ENCODE measurements at regions not wholly inside any gene's neighbourhood (a gene's known extent, or its start where the extent isn't known, plus 50 kb on each side); places are given as distances from the start of the nearest gene placed in this dataset.

DNA sequence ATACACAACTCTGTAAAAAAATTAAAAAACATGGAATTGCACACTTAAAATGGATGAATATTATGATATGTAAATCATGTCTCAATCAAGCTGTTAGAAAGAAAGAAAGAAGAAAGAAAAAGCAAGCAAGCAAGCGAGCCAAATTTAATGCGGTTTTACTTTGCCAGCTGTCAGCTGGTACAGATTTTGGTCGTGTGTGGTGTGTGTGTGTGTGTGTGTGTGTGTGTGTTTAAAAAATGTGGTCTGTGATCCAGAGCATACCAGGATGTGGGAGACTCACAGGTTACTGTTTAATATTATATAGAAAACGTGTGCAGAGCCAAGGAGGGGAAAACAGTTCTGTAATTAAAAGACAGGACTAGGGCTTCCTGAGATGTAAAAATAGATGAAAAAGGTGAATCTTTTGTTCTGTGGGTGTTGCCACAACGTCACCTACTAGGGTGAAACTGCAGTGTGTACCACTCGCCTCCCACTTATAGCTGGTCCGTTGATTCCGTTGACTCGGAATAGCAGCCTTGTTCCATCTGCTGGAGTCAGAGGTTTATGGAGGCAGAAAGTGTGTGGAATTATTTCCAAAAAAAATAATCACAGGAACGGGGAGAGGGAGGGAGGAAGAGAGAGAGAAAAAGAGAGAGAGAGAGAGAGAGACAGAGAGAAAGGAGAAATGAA is 197.7 kb downstream of the BCAS1 start:
- Histone ChIP-seq H3K36me3 (ENCODE audit: control insufficient read depth, insufficient read depth, low read length) (no peaks in the 10 kb centered on the region), H3K27ac (ENCODE audit: insufficient read depth, low read depth, low read length, poor library complexity, severe bottlenecking) (no peak overlapping the region), H3K4me3 (ENCODE audit: insufficient read depth, low read depth, low read length) (no peak overlapping the region), H3K4me1 (ENCODE audit: control insufficient read depth, insufficient read depth, low read length) (peaks cover 17% of the 10 kb centered on the region), H3K27me3 (ENCODE audit: control insufficient read depth, insufficient read depth, low read length, poor library complexity, severe bottlenecking) (no peaks in the 10 kb centered on the region), H3K9me3 (ENCODE audit: control insufficient read depth, low read length) (no peaks in the 10 kb centered on the region)
- WGBS, 2 experiments = 69 to 71% methylated on average over 10 of the region's 10 CpGs

GRCh38 chr20:53872081-53872541 is 198.3 kb downstream of the BCAS1 start:
- H3K27ac ChIP-seq (ENCODE audit: insufficient read depth, low read depth, low read length, poor library complexity, severe bottlenecking) = no peak overlapping the region
- 45% methylated on average over 2 of the region's 2 CpGs for WGBS, 2 experiments
- H3K36me3 ChIP-seq (ENCODE audit: control insufficient read depth, insufficient read depth, low read length) = no peaks in the 10 kb centered on the region
- peaks cover 23% of the 10 kb centered on the region for H3K4me1 ChIP-seq (ENCODE audit: control insufficient read depth, insufficient read depth, low read length)
- no peak overlapping the region for H3K4me3 ChIP-seq (ENCODE audit: insufficient read depth, low read depth, low read length)
- no peaks in the 10 kb centered on the region for H3K27me3 ChIP-seq (ENCODE audit: control insufficient read depth, insufficient read depth, low read length, poor library complexity, severe bottlenecking)
- no peaks in the 10 kb centered on the region for H3K9me3 ChIP-seq (ENCODE audit: control insufficient read depth, low read length)

DNA sequence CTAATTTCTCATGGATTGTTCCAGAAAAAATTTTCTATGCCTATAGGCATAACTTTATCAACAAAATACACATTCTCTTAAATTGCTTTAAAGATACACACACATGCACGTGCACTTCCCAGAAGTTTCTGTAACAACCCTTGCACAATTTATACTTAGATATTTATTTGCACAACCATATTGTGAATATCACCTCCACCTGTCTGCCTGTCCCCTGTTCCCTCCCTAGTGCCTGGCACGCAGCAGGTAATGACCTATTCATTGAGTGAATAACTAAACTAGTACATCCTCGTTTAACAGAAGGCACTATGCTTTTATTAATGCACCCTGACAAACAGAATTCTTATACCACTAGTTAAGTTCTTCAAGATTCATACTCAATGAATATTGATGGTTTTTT is 198.9 kb downstream of the BCAS1 start:
- 86 to 89% methylated on average over 3 of the region's 3 CpGs for WGBS, 2 experiments
- Histone ChIP-seq H3K27me3 (ENCODE audit: control insufficient read depth, insufficient read depth, low read length, poor library complexity, severe bottlenecking) (no peaks in the 10 kb centered on the region), H3K27ac (ENCODE audit: insufficient read depth, low read depth, low read length, poor library complexity, severe bottlenecking) (no peak overlapping the region)

GRCh38 chr20:53870426-53871315 is 199.7 kb downstream of the BCAS1 start:
- Histone ChIP-seq H3K4me1 (ENCODE audit: control insufficient read depth, insufficient read depth, low read length) (peaks cover 37% of the 10 kb centered on the region), H3K9me3 (ENCODE audit: control insufficient read depth, low read length) (no peaks in the 10 kb centered on the region), H3K36me3 (ENCODE audit: control insufficient read depth, insufficient read depth, low read length) (no peaks in the 10 kb centered on the region), H3K27me3 (ENCODE audit: control insufficient read depth, insufficient read depth, low read length, poor library complexity, severe bottlenecking) (no peaks in the 10 kb centered on the region), H3K27ac (ENCODE audit: insufficient read depth, low read depth, low read length, poor library complexity, severe bottlenecking) (no peak overlapping the region), H3K4me3 (ENCODE audit: insufficient read depth, low read depth, low read length) (no peak overlapping the region)
- WGBS, 2 experiments = 78 to 79% methylated on average over 8 of the region's 9 CpGs

More for the DNA sequence above, 198.9 kb downstream of the BCAS1 start:
- Histone ChIP-seq H3K4me3 (ENCODE audit: insufficient read depth, low read depth, low read length) (no peak overlapping the region), H3K9me3 (ENCODE audit: control insufficient read depth, low read length) (no peaks in the 10 kb centered on the region), H3K4me1 (ENCODE audit: control insufficient read depth, insufficient read depth, low read length) (peaks cover 28% of the 10 kb centered on the region), H3K36me3 (ENCODE audit: control insufficient read depth, insufficient read depth, low read length) (no peaks in the 10 kb centered on the region)

DNA sequence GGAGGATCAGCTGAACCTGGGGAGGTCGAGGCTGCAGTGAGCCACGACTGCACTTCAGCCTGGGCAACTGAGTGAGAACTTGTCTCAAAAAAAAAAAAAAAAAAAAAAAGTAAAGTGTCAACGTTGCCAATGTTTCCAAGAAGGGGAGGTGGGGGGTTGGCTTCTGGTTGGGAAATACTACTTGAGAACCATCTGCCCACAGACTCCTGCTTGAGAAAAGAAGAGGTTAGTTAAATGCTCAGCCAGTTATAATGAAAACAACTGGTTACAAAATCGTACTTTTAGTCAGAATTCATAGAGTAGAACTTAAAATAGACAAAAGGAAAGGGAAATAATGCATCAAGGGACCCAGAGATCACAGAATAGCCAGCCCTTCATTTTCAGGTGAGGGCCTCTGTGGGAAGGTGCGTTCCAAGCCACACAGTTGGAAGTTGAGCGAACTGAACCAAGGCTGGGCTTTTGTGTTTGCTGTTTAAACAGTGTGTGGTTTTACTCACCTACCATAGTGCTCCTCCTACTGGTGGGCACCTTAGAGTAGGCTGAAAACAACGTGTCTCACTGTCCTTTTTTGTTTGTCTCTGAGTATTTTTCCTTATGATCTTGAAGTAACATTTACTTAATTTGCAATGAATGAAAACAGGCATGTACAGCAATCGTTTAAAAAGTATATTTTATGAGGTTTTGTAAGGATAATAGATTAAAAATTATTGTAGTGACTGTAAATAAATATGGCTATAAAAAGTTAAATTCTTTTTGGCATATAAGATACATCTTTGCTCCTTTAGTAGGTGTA is 200.7 kb downstream of the BCAS1 start:
- 40 to 41% methylated on average over 7 to 8 of the region's 8 CpGs for WGBS, 2 experiments
- Histone ChIP-seq H3K4me3 (ENCODE audit: insufficient read depth, low read depth, low read length) (no peak overlapping the region), H3K9me3 (ENCODE audit: control insufficient read depth, low read length) (no peaks in the 10 kb centered on the region), H3K27me3 (ENCODE audit: control insufficient read depth, insufficient read depth, low read length, poor library complexity, severe bottlenecking) (no peaks in the 10 kb centered on the region), H3K27ac (ENCODE audit: insufficient read depth, low read depth, low read length, poor library complexity, severe bottlenecking) (peak overlapping the region; percentile 44), H3K4me1 (ENCODE audit: control insufficient read depth, insufficient read depth, low read length) (peaks cover 47% of the 10 kb centered on the region), H3K36me3 (ENCODE audit: control insufficient read depth, insufficient read depth, low read length) (no peaks in the 10 kb centered on the region)

GRCh38 chr20:53867741-53868351 is 202.5 kb downstream of the BCAS1 start:
- Histone ChIP-seq H3K36me3 (ENCODE audit: control insufficient read depth, insufficient read depth, low read length) (no peaks in the 10 kb centered on the region), H3K4me1 (ENCODE audit: control insufficient read depth, insufficient read depth, low read length) (peaks cover 41% of the 10 kb centered on the region), H3K4me3 (ENCODE audit: insufficient read depth, low read depth, low read length) (no peak overlapping the region), H3K9me3 (ENCODE audit: control insufficient read depth, low read length) (no peaks in the 10 kb centered on the region), H3K27ac (ENCODE audit: insufficient read depth, low read depth, low read length, poor library complexity, severe bottlenecking) (peak overlapping the region; percentile 78), H3K27me3 (ENCODE audit: control insufficient read depth, insufficient read depth, low read length, poor library complexity, severe bottlenecking) (no peaks in the 10 kb centered on the region)
- 41 to 43% methylated on average over 6 of the region's 6 CpGs for WGBS, 2 experiments

DNA sequence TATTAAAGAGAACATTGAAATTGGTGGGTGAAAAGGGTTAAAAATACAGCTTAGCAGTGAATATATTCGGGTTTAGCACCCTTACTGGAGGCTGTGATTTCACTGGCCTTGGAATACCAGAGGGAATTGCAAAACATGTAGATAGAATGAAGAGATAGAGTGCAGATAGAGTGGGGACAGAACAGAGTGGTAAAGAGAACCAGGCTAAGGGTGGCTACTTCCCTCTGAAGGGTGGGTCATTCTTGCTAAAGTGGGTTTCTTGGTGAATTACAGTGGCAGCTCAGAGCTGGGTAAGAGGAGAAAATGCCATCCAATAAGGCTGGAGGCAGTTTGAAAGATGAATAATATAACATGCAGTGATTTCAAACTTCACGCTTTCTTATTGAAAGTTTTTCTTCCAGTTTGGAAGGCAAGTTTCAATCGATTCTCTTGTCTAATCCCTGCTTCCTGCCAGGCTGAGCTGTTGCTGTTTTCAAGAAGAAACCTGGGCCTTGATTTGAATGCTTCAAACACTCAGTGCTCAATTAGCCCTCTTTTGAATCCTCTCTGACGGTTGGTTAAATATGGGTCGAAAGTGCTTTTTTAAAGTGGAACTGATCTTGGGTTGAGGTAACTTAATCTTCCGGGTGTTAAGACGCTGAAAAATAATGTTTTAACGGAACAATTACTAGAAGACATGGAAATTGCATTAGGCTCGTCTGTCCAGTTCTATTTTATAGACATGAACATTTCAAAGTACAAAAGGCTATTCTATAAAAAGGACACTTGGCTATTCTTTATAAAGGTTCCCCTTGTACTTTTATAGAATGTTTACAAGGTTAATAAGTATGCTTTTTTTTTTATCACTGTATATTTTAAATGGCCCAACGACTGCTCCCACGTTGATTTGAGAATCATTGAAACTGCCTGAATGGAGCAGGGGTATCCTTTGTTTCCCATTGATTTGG is 203.3 kb downstream of the BCAS1 start:
- Histone ChIP-seq H3K4me1 (ENCODE audit: control insufficient read depth, insufficient read depth, low read length) (peaks cover 41% of the 10 kb centered on the region), H3K4me3 (ENCODE audit: insufficient read depth, low read depth, low read length) (no peak overlapping the region)
- WGBS, 2 experiments = 8 to 10% methylated on average over 10 of the region's 11 CpGs

DNA sequence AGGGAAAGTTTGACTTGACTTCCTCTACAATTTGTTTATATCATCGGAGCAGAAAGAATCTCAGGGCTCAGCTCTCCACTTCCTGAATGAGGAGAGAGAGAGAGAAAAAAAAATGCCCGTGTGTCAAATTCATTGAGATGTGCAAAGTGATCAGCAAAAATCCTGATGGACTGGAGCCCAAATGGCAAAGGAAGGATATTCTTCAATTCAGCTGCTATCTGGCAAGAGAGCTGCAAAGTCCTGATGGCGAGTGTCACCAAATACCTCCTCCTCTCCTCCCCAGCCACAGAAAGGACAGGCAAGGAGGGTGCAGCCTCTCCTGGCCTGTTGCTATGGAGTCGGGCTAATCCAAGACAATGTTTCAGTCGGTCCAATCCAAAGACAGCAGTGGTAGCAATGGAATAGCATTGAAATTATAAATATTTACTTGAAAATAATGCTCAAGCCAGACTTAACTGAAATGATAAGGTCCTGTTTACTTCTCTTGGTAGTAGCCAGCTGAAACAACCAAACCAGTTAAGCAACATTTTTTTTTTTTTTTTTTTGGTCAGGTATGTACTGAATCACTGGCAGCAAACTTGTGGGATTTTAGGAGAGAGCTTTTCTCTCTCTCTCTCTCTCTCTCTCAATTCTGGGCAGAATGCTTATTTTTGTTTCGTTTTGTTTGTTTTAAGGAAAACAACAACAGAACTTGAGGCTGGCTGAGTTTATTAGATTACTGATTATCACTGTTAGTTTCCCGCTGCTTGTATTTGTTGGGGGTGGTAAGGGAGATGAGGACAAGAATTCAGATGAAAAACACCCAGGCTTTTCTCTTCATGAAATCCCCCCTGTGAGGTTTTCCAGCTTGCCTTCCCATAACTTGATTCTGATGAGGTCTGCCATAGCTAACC is 204.2 kb downstream of the BCAS1 start:
- Histone ChIP-seq H3K27ac (ENCODE audit: insufficient read depth, low read depth, low read length, poor library complexity, severe bottlenecking) (peak overlapping the region; percentile 78), H3K27me3 (ENCODE audit: control insufficient read depth, insufficient read depth, low read length, poor library complexity, severe bottlenecking) (no peaks in the 10 kb centered on the region), H3K36me3 (ENCODE audit: control insufficient read depth, insufficient read depth, low read length) (no peaks in the 10 kb centered on the region), H3K4me1 (ENCODE audit: control insufficient read depth, insufficient read depth, low read length) (peaks cover 41% of the 10 kb centered on the region), H3K4me3 (ENCODE audit: insufficient read depth, low read depth, low read length) (peak overlapping the region; percentile 10), H3K9me3 (ENCODE audit: control insufficient read depth, low read length) (no peaks in the 10 kb centered on the region)
- 13 to 20% methylated on average over 6 to 7 of the region's 7 CpGs for WGBS, 2 experiments

More for the DNA sequence above, 203.3 kb downstream of the BCAS1 start:
- Histone ChIP-seq H3K27ac (ENCODE audit: insufficient read depth, low read depth, low read length, poor library complexity, severe bottlenecking) (peak overlapping the region; percentile 78), H3K36me3 (ENCODE audit: control insufficient read depth, insufficient read depth, low read length) (no peaks in the 10 kb centered on the region), H3K27me3 (ENCODE audit: control insufficient read depth, insufficient read depth, low read length, poor library complexity, severe bottlenecking) (no peaks in the 10 kb centered on the region), H3K9me3 (ENCODE audit: control insufficient read depth, low read length) (no peaks in the 10 kb centered on the region)
